ENCODE measurements at regions not wholly inside any gene's neighbourhood (a gene's known extent, or its start where the extent isn't known, plus 50 kb on each side); places are given as distances from the start of the nearest gene placed in this dataset.

- TF ChIP-seq TAF1 (conservative IDR thresholded peaks at IDR 0.05) (no peak), RAD21 (IDR thresholded peaks at IDR 0.05) (no peak)
- TF ChIP-seq, protein P1, sequence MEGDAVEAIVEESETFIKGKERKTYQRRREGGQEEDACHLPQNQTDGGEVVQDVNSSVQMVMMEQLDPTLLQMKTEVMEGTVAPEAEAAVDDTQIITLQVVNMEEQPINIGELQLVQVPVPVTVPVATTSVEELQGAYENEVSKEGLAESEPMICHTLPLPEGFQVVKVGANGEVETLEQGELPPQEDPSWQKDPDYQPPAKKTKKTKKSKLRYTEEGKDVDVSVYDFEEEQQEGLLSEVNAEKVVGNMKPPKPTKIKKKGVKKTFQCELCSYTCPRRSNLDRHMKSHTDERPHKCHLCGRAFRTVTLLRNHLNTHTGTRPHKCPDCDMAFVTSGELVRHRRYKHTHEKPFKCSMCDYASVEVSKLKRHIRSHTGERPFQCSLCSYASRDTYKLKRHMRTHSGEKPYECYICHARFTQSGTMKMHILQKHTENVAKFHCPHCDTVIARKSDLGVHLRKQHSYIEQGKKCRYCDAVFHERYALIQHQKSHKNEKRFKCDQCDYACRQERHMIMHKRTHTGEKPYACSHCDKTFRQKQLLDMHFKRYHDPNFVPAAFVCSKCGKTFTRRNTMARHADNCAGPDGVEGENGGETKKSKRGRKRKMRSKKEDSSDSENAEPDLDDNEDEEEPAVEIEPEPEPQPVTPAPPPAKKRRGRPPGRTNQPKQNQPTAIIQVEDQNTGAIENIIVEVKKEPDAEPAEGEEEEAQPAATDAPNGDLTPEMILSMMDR (IDR thresholded peaks at IDR 0.05; ENCODE audit: low read depth, low read length, missing input control), result no peak
Measured at GRCh38 chr14:46404865-46405811, 246.4 kb downstream of the RPL10L start.

All from liver (tissue), 3 donors.